ENCODE measurements at regions not wholly inside any gene's neighbourhood (a gene's known extent, or its start where the extent isn't known, plus 50 kb on each side); places are given as distances from the start of the nearest gene placed in this dataset.

GRCh38 chr12:116427200-116427930 lies 131.8 kb upstream of the MAP1LC3B2 start:
- no peak for TF ChIP-seq CTCF (IDR thresholded peaks at IDR 0.05)
- no peak for TF ChIP-seq EZH2 (IDR thresholded peaks at IDR 0.05; ENCODE audit: borderline replicate concordance, insufficient read depth, low read depth, low read length, poor library complexity, severe bottlenecking)

Measured in B cell (primary cell).